MCF 10A (cell line): ENCODE measurements at regions not wholly inside any gene's neighbourhood (a gene's known extent, or its start where the extent isn't known, plus 50 kb on each side); places are given as distances from the start of the nearest gene placed in this dataset.

Source experiments
- BruUV-seq: library from RNA; stranded (reverse); fragments of 400-500 nt; replicated peaks from 2 replicates; lab custom pipeline; 2021; lab: Mats Ljungman, UMichigan
- CTCF ChIA-PET: fragments of 300-600 bp; sonication (Branson Sonifier 250); formaldehyde crosslinking; extraction: SDS; loops from one replicate; lab custom pipeline; 2021; ENCODE audit warnings: antibody characterized with exemption, inconsistent platforms; lab: Yijun Ruan, JAX
- POLR2A ChIA-PET: fragments of 300-600, 350-650 bp; sonication (Branson Sonifier 250); formaldehyde crosslinking; extraction: SDS; loops from one replicate; lab custom pipeline; 2020; ENCODE audit warnings: antibody characterized with exemption, inconsistent platforms; lab: Yijun Ruan, JAX
- DNase-seq: peaks from one replicate; pipeline ENCODE4 v3.0.0-alpha.2; 2018; ENCODE audit not compliant: unreplicated experiment
- H3K27ac Mint-ChIP-seq: one replicate; pipeline ENCODE4 v1.8.0; 2022; ENCODE audit warnings: mild to moderate bottlenecking, low read depth, mixed read lengths; ENCODE audit not compliant: unreplicated experiment
- H3K27me3 Mint-ChIP-seq: one replicate; pipeline ENCODE4 v1.8.0; 2022; ENCODE audit warnings: mixed read lengths; ENCODE audit not compliant: insufficient read depth, unreplicated experiment
- H3K36me3 Mint-ChIP-seq: one replicate; pipeline ENCODE4 v1.8.0; 2022; ENCODE audit warnings: mild to moderate bottlenecking, moderate library complexity, mixed read lengths; ENCODE audit not compliant: insufficient read depth, unreplicated experiment
- H3K4me1 Mint-ChIP-seq: one replicate; pipeline ENCODE4 v1.8.0; 2022; ENCODE audit warnings: mixed read lengths; ENCODE audit not compliant: insufficient read depth, unreplicated experiment
- H3K4me3 Mint-ChIP-seq: one replicate; pipeline ENCODE4 v1.8.0; 2022; ENCODE audit warnings: mild to moderate bottlenecking, moderate library complexity, mixed read lengths; ENCODE audit not compliant: unreplicated experiment
- H3K9me3 Mint-ChIP-seq: one replicate; pipeline ENCODE4 v1.8.0; 2022; ENCODE audit warnings: mixed read lengths; ENCODE audit not compliant: unreplicated experiment
- intact Hi-C: fragments of 100-400 bp; cut with micrococcal nuclease; formaldehyde crosslinking; loops from 2 replicates; pipeline ENCODE4 v1.14.1; 2022
- TF ChIP-seq, protein P1 (sequence below): fragments of 200-600 bp; IDR thresholded peaks from one replicate; pipeline ENCODE4 v1.8.0; 2022; ENCODE audit warnings: antibody characterized with exemption, mild to moderate bottlenecking; ENCODE audit not compliant: unreplicated experiment

DNA sequence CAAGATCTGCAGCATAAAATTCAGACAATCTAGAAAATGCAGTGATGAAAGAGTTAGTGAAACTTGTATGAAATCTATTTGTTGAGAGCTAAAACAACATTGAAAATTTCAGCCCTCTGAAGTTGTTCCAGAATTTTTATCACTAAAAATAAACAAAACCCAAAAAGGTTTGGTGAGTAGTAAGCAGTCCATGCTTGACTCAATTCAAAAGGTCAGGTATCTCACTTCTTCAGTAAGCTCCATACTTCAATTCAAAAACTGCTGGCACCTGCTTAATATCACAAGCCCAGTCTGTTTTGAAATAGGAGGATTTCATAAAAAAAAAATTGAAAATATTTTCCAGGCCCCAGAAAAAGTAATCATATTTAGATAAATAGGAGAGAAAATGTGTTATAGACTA, 894.4 kb downstream of the SLITRK5 start:
- H3K9me3 Mint-ChIP-seq, result peaks cover 14% of the 10 kb centered on the region
- ChIA-PET POLR2A (interaction anchor here (0.7 kb wide), 1 partner anchor 142 kb away, joined by 3 read pairs; no protein-coding TSS in a partner anchor), CTCF (no interaction called here)
- H3K4me1 Mint-ChIP-seq, result peaks cover 5% of the 10 kb centered on the region
- H3K36me3 Mint-ChIP-seq, result no peaks in the 10 kb centered on the region
- no peaks in the 10 kb centered on the region for H3K27me3 Mint-ChIP-seq
- no TSS peak for BruUV-seq
- TF ChIP-seq, protein P1, sequence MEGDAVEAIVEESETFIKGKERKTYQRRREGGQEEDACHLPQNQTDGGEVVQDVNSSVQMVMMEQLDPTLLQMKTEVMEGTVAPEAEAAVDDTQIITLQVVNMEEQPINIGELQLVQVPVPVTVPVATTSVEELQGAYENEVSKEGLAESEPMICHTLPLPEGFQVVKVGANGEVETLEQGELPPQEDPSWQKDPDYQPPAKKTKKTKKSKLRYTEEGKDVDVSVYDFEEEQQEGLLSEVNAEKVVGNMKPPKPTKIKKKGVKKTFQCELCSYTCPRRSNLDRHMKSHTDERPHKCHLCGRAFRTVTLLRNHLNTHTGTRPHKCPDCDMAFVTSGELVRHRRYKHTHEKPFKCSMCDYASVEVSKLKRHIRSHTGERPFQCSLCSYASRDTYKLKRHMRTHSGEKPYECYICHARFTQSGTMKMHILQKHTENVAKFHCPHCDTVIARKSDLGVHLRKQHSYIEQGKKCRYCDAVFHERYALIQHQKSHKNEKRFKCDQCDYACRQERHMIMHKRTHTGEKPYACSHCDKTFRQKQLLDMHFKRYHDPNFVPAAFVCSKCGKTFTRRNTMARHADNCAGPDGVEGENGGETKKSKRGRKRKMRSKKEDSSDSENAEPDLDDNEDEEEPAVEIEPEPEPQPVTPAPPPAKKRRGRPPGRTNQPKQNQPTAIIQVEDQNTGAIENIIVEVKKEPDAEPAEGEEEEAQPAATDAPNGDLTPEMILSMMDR, result no peak
- H3K4me3 Mint-ChIP-seq, result no peak overlapping the region
- DNase-seq, result no peak
- intact Hi-C loops, result no loop called here
- no peak overlapping the region for H3K27ac Mint-ChIP-seq

DNA sequence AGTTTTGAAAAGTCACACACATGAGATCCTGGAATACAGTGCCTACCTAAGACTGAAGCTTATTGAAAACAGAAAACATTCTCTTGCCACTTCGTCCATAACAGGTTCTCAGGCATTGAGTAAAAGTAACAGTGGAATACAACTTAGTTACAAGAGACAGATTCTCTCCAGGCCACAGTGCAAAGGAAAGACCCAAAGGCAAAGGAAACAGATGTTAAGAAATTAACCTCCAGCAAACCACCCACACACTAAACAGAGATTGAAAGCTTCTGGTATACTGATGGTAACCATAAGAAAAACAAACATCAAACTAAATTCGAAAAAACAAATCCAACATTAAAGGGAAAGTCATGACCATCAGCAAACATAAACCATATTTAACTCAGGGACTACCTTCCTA, 914.7 kb downstream of the SLITRK5 start:
- intact Hi-C loops, result no loop called here
- peaks cover 8% of the 10 kb centered on the region for H3K4me1 Mint-ChIP-seq
- ChIA-PET POLR2A (no interaction called here), CTCF (no interaction called here)
- H3K4me3 Mint-ChIP-seq, result no peak overlapping the region
- H3K9me3 Mint-ChIP-seq, result no peaks in the 10 kb centered on the region
- no peaks in the 10 kb centered on the region for H3K27me3 Mint-ChIP-seq
- no peak for DNase-seq
- H3K36me3 Mint-ChIP-seq, result no peaks in the 10 kb centered on the region
- TF ChIP-seq, protein P1, result no peak
- peak overlapping the region; percentile 80 for H3K27ac Mint-ChIP-seq
- no TSS peak for BruUV-seq

DNA sequence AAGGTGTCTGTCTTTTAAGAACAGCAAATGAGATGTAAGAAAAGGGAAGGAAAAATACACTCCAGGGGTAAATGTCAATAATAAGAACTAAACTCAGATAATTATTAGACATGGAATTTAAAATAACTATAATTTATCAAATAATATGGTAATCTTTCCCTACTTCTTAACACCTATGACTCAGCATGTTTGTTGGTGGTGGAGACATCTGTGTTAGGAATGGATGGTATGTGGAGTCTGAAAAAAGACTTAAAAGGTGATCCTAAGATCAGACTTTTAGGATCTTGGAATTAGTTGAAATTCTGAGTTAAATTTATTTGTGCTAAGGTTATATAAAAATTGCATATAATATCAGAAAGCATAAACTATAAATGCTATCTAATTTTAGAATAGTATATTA, 915.1 kb downstream of the SLITRK5 start:
- Mint-ChIP-seq H3K9me3 (no peaks in the 10 kb centered on the region), H3K27me3 (no peaks in the 10 kb centered on the region), H3K4me3 (no peak overlapping the region), H3K4me1 (peaks cover 8% of the 10 kb centered on the region), H3K36me3 (no peaks in the 10 kb centered on the region), H3K27ac (peak overlapping the region; percentile 80)
- no TSS peak for BruUV-seq
- peak; percentile 6 for DNase-seq
- ChIA-PET CTCF (no interaction called here), POLR2A (no interaction called here)
- intact Hi-C loops, result no loop called here
- TF ChIP-seq, protein P1, result no peak

DNA sequence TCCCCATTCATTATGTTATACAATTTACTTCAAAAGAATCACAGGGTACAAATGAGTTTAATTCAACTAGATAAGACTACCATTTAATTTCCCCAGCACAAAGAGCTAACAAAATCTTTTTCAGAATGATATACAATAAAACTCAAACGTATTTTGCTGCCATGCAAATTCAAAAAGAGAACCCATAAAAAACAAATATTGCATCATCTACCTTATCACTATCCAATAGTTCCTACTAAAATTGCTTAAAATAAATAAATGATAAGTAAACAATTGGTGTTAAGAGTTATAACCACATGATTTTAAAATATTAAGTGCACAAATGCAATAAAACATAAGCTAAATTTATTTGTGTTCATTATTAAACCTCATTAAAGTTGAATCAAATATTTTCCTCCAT, 919.4 kb downstream of the SLITRK5 start:
- Mint-ChIP-seq H3K9me3 (peaks cover 7% of the 10 kb centered on the region), H3K27ac (no peak overlapping the region), H3K4me1 (peaks cover 8% of the 10 kb centered on the region), H3K27me3 (no peaks in the 10 kb centered on the region), H3K4me3 (no peak overlapping the region), H3K36me3 (no peaks in the 10 kb centered on the region)
- CTCF ChIA-PET, result interaction anchor here (0.5 to 1.0 kb wide), 2 partner anchors 61 to 387 kb away, joined by 3 read pairs; no protein-coding TSS in a partner anchor
- DNase-seq, result no peak
- POLR2A ChIA-PET, result interaction anchor here (0.7 kb wide), 1 partner anchor 185 kb away, joined by 3 read pairs; no protein-coding TSS in a partner anchor
- BruUV-seq, result no TSS peak
- intact Hi-C loops, result no loop called here
- TF ChIP-seq, protein P1, result no peak
